Lower lobe of right lung (tissue), 2 donors: ENCODE measurements at regions not wholly inside any gene's neighbourhood (a gene's known extent, or its start where the extent isn't known, plus 50 kb on each side); places are given as distances from the start of the nearest gene placed in this dataset.

Experiments used
- ATAC-seq, 2 donors: fragments of 200-7000 bp; cut with Tn5 transposase; one replicate each; pipeline ENCODE4 v1.9.1; 2020 to 2022; ENCODE audit warnings: mild to moderate bottlenecking in 2 of 2, moderate library complexity in 2 of 2
- DNase-seq: peaks from one replicate; pipeline ENCODE4 v3.0.0-alpha.2; 2020
- H3K27ac ChIP-seq: fragments of 200-600 bp; one replicate; pipeline ENCODE4 v1.8.0; 2022
- H3K27me3 ChIP-seq: fragments of 200-600 bp; one replicate; pipeline ENCODE4 v1.8.0; 2022; ENCODE audit warnings: low read depth
- H3K36me3 ChIP-seq: fragments of 200-600 bp; one replicate; pipeline ENCODE4 v1.8.0; 2022; ENCODE audit warnings: mild to moderate bottlenecking
- H3K4me1 ChIP-seq: fragments of 200-600 bp; one replicate; pipeline ENCODE4 v1.8.0; 2022
- H3K4me3 ChIP-seq: fragments of 200-600 bp; one replicate; pipeline ENCODE4 v1.8.0; 2022; ENCODE audit warnings: mild to moderate bottlenecking
- H3K9me3 ChIP-seq: fragments of 200-600 bp; one replicate; pipeline ENCODE4 v1.8.0; 2022
- CTCF ChIP-seq: fragments of 200-600 bp; IDR thresholded peaks from one replicate; pipeline ENCODE4 v1.8.0; 2022; ENCODE audit warnings: antibody characterized with exemption, mild to moderate bottlenecking
- intact Hi-C: fragments of 100-400 bp; cut with DNase I; formaldehyde crosslinking; loops from one replicate; pipeline ENCODE4 v1.11.0; 2022
- donor health status: DM: no; HTN: yes; CAD: no; lungs with severe emphysema.

GRCh38 chr10:64732372-64732957 lies 1211.3 kb downstream of the REEP3 start:
- Histone ChIP-seq H3K27me3 (no peaks in the 10 kb centered on the region), H3K9me3 (no peaks in the 10 kb centered on the region), H3K4me1 (no peaks in the 10 kb centered on the region), H3K27ac (no peak overlapping the region), H3K36me3 (no peaks in the 10 kb centered on the region), H3K4me3 (no peak overlapping the region)
- intact Hi-C loops = no loop called here
- TF ChIP-seq CTCF = no peak
- DNase-seq (no peak), ATAC-seq (no peak)

- no peaks in the 10 kb centered on the region for H3K4me1 ChIP-seq
- ATAC-seq = no peak
- intact Hi-C loops = no loop called here
- H3K27me3 ChIP-seq = no peaks in the 10 kb centered on the region
- H3K4me3 ChIP-seq = no peak overlapping the region
- no peak for DNase-seq
- no peak for TF ChIP-seq CTCF
- H3K36me3 ChIP-seq = no peaks in the 10 kb centered on the region
- H3K27ac ChIP-seq = no peak overlapping the region
- no peaks in the 10 kb centered on the region for H3K9me3 ChIP-seq
Measured at GRCh38 chr10:64733980-64734379, 1212.8 kb downstream of the REEP3 start.

- no peaks in the 10 kb centered on the region for H3K4me1 ChIP-seq
- no peaks in the 10 kb centered on the region for H3K36me3 ChIP-seq
- no peak overlapping the region for H3K4me3 ChIP-seq
- intact Hi-C loops = no loop called here
- TF ChIP-seq CTCF = no peak
- no peaks in the 10 kb centered on the region for H3K9me3 ChIP-seq
- no peak for ATAC-seq
- no peak for DNase-seq
- no peak overlapping the region for H3K27ac ChIP-seq
- no peaks in the 10 kb centered on the region for H3K27me3 ChIP-seq
Measured at GRCh38 chr10:64738462-64738861, 1217.3 kb downstream of the REEP3 start.

- intact Hi-C loops = no loop called here
- no peak for DNase-seq
- ATAC-seq = no peak
- no peak for TF ChIP-seq CTCF
- Histone ChIP-seq H3K36me3 (no peaks in the 10 kb centered on the region), H3K9me3 (no peaks in the 10 kb centered on the region), H3K4me3 (no peak overlapping the region), H3K4me1 (no peaks in the 10 kb centered on the region), H3K27me3 (no peaks in the 10 kb centered on the region), H3K27ac (no peak overlapping the region)
Measured at GRCh38 chr10:64745565-64745964, 1224.4 kb downstream of the REEP3 start.

- H3K27me3 ChIP-seq = no peaks in the 10 kb centered on the region
- intact Hi-C loops = no loop called here
- H3K36me3 ChIP-seq = no peaks in the 10 kb centered on the region
- H3K4me3 ChIP-seq = no peak overlapping the region
- no peaks in the 10 kb centered on the region for H3K9me3 ChIP-seq
- DNase-seq (no peak), ATAC-seq (no peak)
- no peak for TF ChIP-seq CTCF
- H3K4me1 ChIP-seq = no peaks in the 10 kb centered on the region
- H3K27ac ChIP-seq = no peak overlapping the region
Measured at GRCh38 chr10:64750672-64751071, 1229.5 kb downstream of the REEP3 start.

GRCh38 chr10:64753516-64753915 lies 1232.3 kb downstream of the REEP3 start:
- ATAC-seq = no peak
- H3K9me3 ChIP-seq = no peaks in the 10 kb centered on the region
- H3K4me3 ChIP-seq = no peak overlapping the region
- no peaks in the 10 kb centered on the region for H3K4me1 ChIP-seq
- no peak overlapping the region for H3K27ac ChIP-seq
- no peak for DNase-seq
- H3K36me3 ChIP-seq = no peaks in the 10 kb centered on the region
- intact Hi-C loops = no loop called here
- no peak for TF ChIP-seq CTCF
- H3K27me3 ChIP-seq = no peaks in the 10 kb centered on the region
